HCT116 (cell line): ENCODE measurements at regions not wholly inside any gene's neighbourhood (a gene's known extent, or its start where the extent isn't known, plus 50 kb on each side); places are given as distances from the start of the nearest gene placed in this dataset.

Experiments
- ATAC-seq: fragments of 200-7000 bp; cut with Tn5 transposase; 2 replicates; pipeline ENCODE4 v1.9.1; 2020; ENCODE audit warnings: mild to moderate bottlenecking, moderate library complexity
- BruUV-seq: library from RNA; stranded (reverse); fragments of 400-500 nt; replicated peaks from 2 replicates; lab custom pipeline; 2021; lab: Mats Ljungman, UMichigan
- CTCF ChIA-PET: fragments of 300-600 bp; sonication (Branson Sonifier 250); formaldehyde crosslinking; loops from one replicate; lab custom pipeline; 2021; ENCODE audit warnings: antibody characterized with exemption; lab: Charles Lee
- POLR2A ChIA-PET: fragments of 300-600, 350-600 bp; sonication (Branson Sonifier 250); formaldehyde crosslinking; loops from one replicate; lab custom pipeline; 2021; ENCODE audit warnings: antibody characterized with exemption; lab: Charles Lee
- RAD21 ChIA-PET, 2 experiments: fragments of 300-600 bp; sonication (Branson Sonifier 250); formaldehyde crosslinking; loops; one replicate each; lab custom pipeline; 2023; ENCODE audit warnings: low total read pairs in 2 of 2; ENCODE audit not compliant: uncharacterized antibody in 2 of 2, unreplicated experiment in 2 of 2, low non-redundant PET in 1 of 2; lab: Charles Lee
- DNase-seq: peaks from one replicate; pipeline ENCODE4 v3.0.0-alpha.2; 2010; ENCODE audit warnings: low read depth, low spot score
- H2AFZ ChIP-seq: fragments of 200-600 bp; shearing (Covaris generic), sonication (generic); 2 replicates; pipeline ENCODE4 v1.6.1; 2017; ENCODE audit warnings: low read depth, mixed run types, mixed read lengths, antibody characterized with exemption, low read length; ENCODE audit not compliant: poor library complexity, severe bottlenecking
- H3K27ac ChIP-seq: 2 replicates; pipeline ENCODE4 v1.5.1; 2012; ENCODE audit warnings: low read depth, low read length
- H3K27me3 ChIP-seq: fragments of 200-600 bp; sonication (generic); 2 replicates; pipeline ENCODE4 v1.6.1; 2016; ENCODE audit warnings: mixed run types, low read length, mixed read lengths; ENCODE audit not compliant: insufficient read depth
- H3K36me3 ChIP-seq, 2 experiments: fragments of 200-500 bp in 1 of 2; fragments of 200-600 bp in 1 of 2; sonication (Bioruptor generic) in 1 of 2; sonication (generic) in 1 of 2; 2 replicates each; pipeline versions ENCODE4 v1.5.1 to v1.6.1; 2014 to 2016; ENCODE audit warnings: low read length in 2 of 2, inconsistent platforms in 1 of 2, mixed read lengths in 1 of 2, mixed run types in 1 of 2; ENCODE audit not compliant: insufficient read depth in 2 of 2, control insufficient read depth in 1 of 2
- H3K4me1 ChIP-seq, 2 experiments: fragments of 200-600 bp in 1 of 2; sonication (generic) in 1 of 2; 2 replicates each; pipeline versions ENCODE4 v1.5.1 to v1.6.1; 2012 to 2017; ENCODE audit warnings: low read length in 2 of 2, inconsistent platforms in 1 of 2, mild to moderate bottlenecking in 1 of 2, mixed read lengths in 1 of 2, mixed run types in 1 of 2, moderate library complexity in 1 of 2; ENCODE audit not compliant: insufficient read depth in 2 of 2, control insufficient read depth in 1 of 2
- H3K4me2 ChIP-seq: fragments of 200-600 bp; sonication (generic); 2 replicates; pipeline ENCODE4 v1.6.1; 2017; ENCODE audit warnings: mixed run types, low read length, mixed read lengths
- H3K4me3 ChIP-seq, 2 experiments: fragments of 200-600 bp in 1 of 2; sonication (generic) in 1 of 2; replicated peaks in 1 of 2; 2 replicates each; pipeline ENCODE4 v1.5.1; 2011 to 2016; ENCODE audit warnings: low read length in 2 of 2, control low read depth in 1 of 2, low read depth in 1 of 2, mild to moderate bottlenecking in 1 of 2, mixed read lengths in 1 of 2, mixed run types in 1 of 2
- H3K79me2 ChIP-seq: fragments of 200-600 bp; sonication (generic); 2 replicates; pipeline ENCODE4 v1.6.1; 2017; ENCODE audit warnings: mild to moderate bottlenecking, mixed run types, low read length, moderate library complexity, mixed read lengths; ENCODE audit not compliant: insufficient read depth
- H3K9ac ChIP-seq: fragments of 200-600 bp; sonication (generic); 2 replicates; pipeline ENCODE4 v1.6.1; 2016; ENCODE audit warnings: low read length, mixed read lengths
- H3K9me2 ChIP-seq: fragments of 200-600 bp; sonication (generic), shearing (Covaris generic); 2 replicates; pipeline ENCODE4 v1.6.1; 2017; ENCODE audit warnings: mixed run types, mild to moderate bottlenecking, moderate library complexity; ENCODE audit not compliant: insufficient read depth
- H3K9me3 ChIP-seq, 2 experiments: fragments of 200-500 bp in 1 of 2; fragments of 200-600 bp in 1 of 2; sonication (Bioruptor generic) in 1 of 2; sonication (generic) in 1 of 2; 2 replicates each; pipeline ENCODE4 v1.6.1; 2014 to 2017; ENCODE audit warnings: low read length in 2 of 2, mixed read lengths in 2 of 2, inconsistent platforms in 1 of 2, low read depth in 1 of 2, mild to moderate bottlenecking in 1 of 2, mixed run types in 1 of 2, moderate library complexity in 1 of 2; ENCODE audit not compliant: control insufficient read depth in 1 of 2, insufficient read depth in 1 of 2
- H4K20me1 ChIP-seq: fragments of 200-600 bp; sonication (generic), shearing (Covaris generic); 2 replicates; pipeline ENCODE4 v1.6.1; 2017; ENCODE audit warnings: mixed run types, mild to moderate bottlenecking, moderate library complexity; ENCODE audit not compliant: insufficient read depth
- CEBPB ChIP-seq: IDR thresholded peaks from 2 replicates; pipeline ENCODE4 v1.6.1; 2012; ENCODE audit warnings: low read depth
- ELF1 ChIP-seq: IDR thresholded peaks from 2 replicates; pipeline ENCODE4 v1.6.1; 2012; ENCODE audit warnings: low read depth, borderline replicate concordance
- EZH2phosphoT487 ChIP-seq: fragments of 200-600 bp; IDR thresholded peaks from 2 replicates; pipeline ENCODE4 v1.6.1; 2018; ENCODE audit warnings: antibody characterized with exemption, borderline replicate concordance
- POLR2A ChIP-seq: IDR thresholded peaks from 2 replicates; pipeline ENCODE4 v1.7.0; 2011; ENCODE audit warnings: borderline replicate concordance; ENCODE audit not compliant: insufficient read depth, insufficient read length; ENCODE audit errors: extremely low read depth
- SIN3A ChIP-seq: IDR thresholded peaks from 2 replicates; pipeline ENCODE4 v1.6.1; 2012; ENCODE audit warnings: low read depth
- SRF ChIP-seq: IDR thresholded peaks from 2 replicates; pipeline ENCODE4 v1.6.1; 2012; ENCODE audit warnings: low read depth
- intact Hi-C: fragments of 100-400 bp; cut with micrococcal nuclease; formaldehyde crosslinking; loops from 2 replicates; pipeline ENCODE4 v1.10.0; 2022
- TF ChIP-seq, protein P1 (sequence below): IDR thresholded peaks from 2 replicates; pipeline ENCODE4 v1.6.1; 2012
- TF ChIP-seq, protein P2 (sequence below), 3 experiments: fragments of 200-600 bp in 1 of 3; sonication (generic) in 1 of 3; IDR thresholded peaks in 2 of 3; conservative IDR thresholded peaks in 1 of 3; 2 replicates each; pipeline ENCODE4 v1.5.1; 2012 to 2017; ENCODE audit warnings: low read depth in 2 of 3, low read length in 2 of 3, antibody characterized with exemption in 1 of 3, borderline replicate concordance in 1 of 3, control low read depth in 1 of 3, mild to moderate bottlenecking in 1 of 3, mixed read lengths in 1 of 3, mixed run types in 1 of 3, moderate library complexity in 1 of 3; ENCODE audit not compliant: insufficient read depth in 1 of 3
- TF ChIP-seq, protein P3 (sequence below): IDR thresholded peaks from 2 replicates; pipeline ENCODE4 v1.6.1; 2011; ENCODE audit warnings: mild to moderate bottlenecking, low read length, moderate library complexity; ENCODE audit not compliant: insufficient replicate concordance; ENCODE audit errors: extremely low read depth

DNA sequence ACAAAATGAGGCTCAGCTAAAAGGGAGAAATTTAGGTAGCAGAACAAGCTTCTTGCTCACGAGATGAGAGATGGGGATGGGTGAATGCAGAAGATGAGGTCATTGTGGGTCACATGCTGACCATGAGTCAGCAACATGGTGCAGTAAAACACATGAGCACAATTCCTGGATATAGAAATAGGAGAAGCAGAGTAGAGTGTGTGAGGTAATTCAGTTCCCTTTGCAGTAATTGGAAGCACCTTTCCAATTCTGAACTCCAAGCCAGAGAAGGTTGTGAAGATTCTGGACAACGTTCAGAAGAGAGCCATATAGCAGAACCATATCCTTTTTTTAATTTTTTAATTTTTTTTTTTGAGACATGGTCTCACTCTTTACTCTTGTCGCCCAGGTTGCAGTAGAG is 62.0 kb upstream of the LMNTD1 start:
- Histone ChIP-seq H3K9ac (no peak overlapping the region), H3K4me2 (no peak overlapping the region), H3K27me3 (no peaks in the 10 kb centered on the region), H4K20me1 (no peaks in the 10 kb centered on the region), H3K9me3 (no peaks in the 10 kb centered on the region), H3K4me3 (no peak overlapping the region), H3K27ac (no peak overlapping the region), H3K9me2 (no peaks in the 10 kb centered on the region), H2AFZ (no peak overlapping the region), H3K36me3 (no peaks in the 10 kb centered on the region), H3K79me2 (no peaks in the 10 kb centered on the region), H3K4me1 (no peaks in the 10 kb centered on the region)
- POLR2A ChIA-PET: no interaction called here
- no TSS peak for BruUV-seq
- no peak for TF ChIP-seq SIN3A
- TF ChIP-seq EZH2phosphoT487: no peak
- TF ChIP-seq POLR2A: no peak
- TF ChIP-seq, protein P1, sequence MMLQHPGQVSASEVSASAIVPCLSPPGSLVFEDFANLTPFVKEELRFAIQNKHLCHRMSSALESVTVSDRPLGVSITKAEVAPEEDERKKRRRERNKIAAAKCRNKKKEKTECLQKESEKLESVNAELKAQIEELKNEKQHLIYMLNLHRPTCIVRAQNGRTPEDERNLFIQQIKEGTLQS: no peak
- no peak for TF ChIP-seq ELF1
- no peak for TF ChIP-seq SRF
- TF ChIP-seq, protein P2, sequence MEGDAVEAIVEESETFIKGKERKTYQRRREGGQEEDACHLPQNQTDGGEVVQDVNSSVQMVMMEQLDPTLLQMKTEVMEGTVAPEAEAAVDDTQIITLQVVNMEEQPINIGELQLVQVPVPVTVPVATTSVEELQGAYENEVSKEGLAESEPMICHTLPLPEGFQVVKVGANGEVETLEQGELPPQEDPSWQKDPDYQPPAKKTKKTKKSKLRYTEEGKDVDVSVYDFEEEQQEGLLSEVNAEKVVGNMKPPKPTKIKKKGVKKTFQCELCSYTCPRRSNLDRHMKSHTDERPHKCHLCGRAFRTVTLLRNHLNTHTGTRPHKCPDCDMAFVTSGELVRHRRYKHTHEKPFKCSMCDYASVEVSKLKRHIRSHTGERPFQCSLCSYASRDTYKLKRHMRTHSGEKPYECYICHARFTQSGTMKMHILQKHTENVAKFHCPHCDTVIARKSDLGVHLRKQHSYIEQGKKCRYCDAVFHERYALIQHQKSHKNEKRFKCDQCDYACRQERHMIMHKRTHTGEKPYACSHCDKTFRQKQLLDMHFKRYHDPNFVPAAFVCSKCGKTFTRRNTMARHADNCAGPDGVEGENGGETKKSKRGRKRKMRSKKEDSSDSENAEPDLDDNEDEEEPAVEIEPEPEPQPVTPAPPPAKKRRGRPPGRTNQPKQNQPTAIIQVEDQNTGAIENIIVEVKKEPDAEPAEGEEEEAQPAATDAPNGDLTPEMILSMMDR (IDR thresholded peaks at IDR 0.05 in 2 of 3, conservative IDR thresholded peaks at IDR 0.05 in 1 of 3; ENCODE audit: borderline replicate concordance in 1 of 3, insufficient read depth in 1 of 3, low read depth in 2 of 3, low read length in 2 of 3): no peak
- TF ChIP-seq, protein P3, sequence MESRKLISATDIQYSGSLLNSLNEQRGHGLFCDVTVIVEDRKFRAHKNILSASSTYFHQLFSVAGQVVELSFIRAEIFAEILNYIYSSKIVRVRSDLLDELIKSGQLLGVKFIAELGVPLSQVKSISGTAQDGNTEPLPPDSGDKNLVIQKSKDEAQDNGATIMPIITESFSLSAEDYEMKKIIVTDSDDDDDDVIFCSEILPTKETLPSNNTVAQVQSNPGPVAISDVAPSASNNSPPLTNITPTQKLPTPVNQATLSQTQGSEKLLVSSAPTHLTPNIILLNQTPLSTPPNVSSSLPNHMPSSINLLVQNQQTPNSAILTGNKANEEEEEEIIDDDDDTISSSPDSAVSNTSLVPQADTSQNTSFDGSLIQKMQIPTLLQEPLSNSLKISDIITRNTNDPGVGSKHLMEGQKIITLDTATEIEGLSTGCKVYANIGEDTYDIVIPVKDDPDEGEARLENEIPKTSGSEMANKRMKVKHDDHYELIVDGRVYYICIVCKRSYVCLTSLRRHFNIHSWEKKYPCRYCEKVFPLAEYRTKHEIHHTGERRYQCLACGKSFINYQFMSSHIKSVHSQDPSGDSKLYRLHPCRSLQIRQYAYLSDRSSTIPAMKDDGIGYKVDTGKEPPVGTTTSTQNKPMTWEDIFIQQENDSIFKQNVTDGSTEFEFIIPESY: no peak
- TF ChIP-seq CEBPB: no peak
- ATAC-seq (no peak), DNase-seq (no peak)
- RAD21 ChIA-PET: no interaction called here
- intact Hi-C loops: no loop called here
- CTCF ChIA-PET: no interaction called here
